ENCODE measurements at regions not wholly inside any gene's neighbourhood (a gene's known extent, or its start where the extent isn't known, plus 50 kb on each side); places are given as distances from the start of the nearest gene placed in this dataset.

- H3K27ac Mint-ChIP-seq (ENCODE audit: low read depth, unreplicated experiment) = no peak overlapping the region
- no peak overlapping the region for H3K4me3 Mint-ChIP-seq (ENCODE audit: unreplicated experiment)
- CTCF ChIA-PET = no interaction called here
- POLR2A ChIA-PET = no interaction called here
- no peaks in the 10 kb centered on the region for H3K27me3 Mint-ChIP-seq (ENCODE audit: insufficient read depth, unreplicated experiment)
- BruUV-seq (replicated peaks) = no TSS peak
- intact Hi-C loops (cut with micrococcal nuclease) = no loop called here
- DNase-seq (ENCODE audit: unreplicated experiment) = no peak
- H3K4me1 Mint-ChIP-seq (ENCODE audit: insufficient read depth, unreplicated experiment) = peaks cover 6% of the 10 kb centered on the region
- H3K9me3 Mint-ChIP-seq (ENCODE audit: unreplicated experiment) = peaks cover under 1% of the 10 kb centered on the region
- H3K36me3 Mint-ChIP-seq (ENCODE audit: insufficient read depth, unreplicated experiment) = no peaks in the 10 kb centered on the region
- no peak for TF ChIP-seq CTCF (IDR thresholded peaks at IDR 0.05; ENCODE audit: unreplicated experiment)
Measured at GRCh38 chr5:12003680-12004079, 99.4 kb upstream of the CTNND2 start.

GRCh38 chr5:11998397-11998796 is 94.2 kb upstream of the CTNND2 start:
- no peak for DNase-seq (ENCODE audit: unreplicated experiment)
- Mint-ChIP-seq H3K36me3 (ENCODE audit: insufficient read depth, unreplicated experiment) (no peaks in the 10 kb centered on the region), H3K4me1 (ENCODE audit: insufficient read depth, unreplicated experiment) (no peaks in the 10 kb centered on the region), H3K27me3 (ENCODE audit: insufficient read depth, unreplicated experiment) (no peaks in the 10 kb centered on the region), H3K4me3 (ENCODE audit: unreplicated experiment) (no peak overlapping the region), H3K9me3 (ENCODE audit: unreplicated experiment) (no peaks in the 10 kb centered on the region), H3K27ac (ENCODE audit: low read depth, unreplicated experiment) (no peak overlapping the region)
- TF ChIP-seq CTCF (IDR thresholded peaks at IDR 0.05; ENCODE audit: unreplicated experiment) = no peak
- intact Hi-C loops (cut with micrococcal nuclease) = no loop called here
- ChIA-PET CTCF (no interaction called here), POLR2A (no interaction called here)
- no TSS peak for BruUV-seq (replicated peaks)

DNA sequence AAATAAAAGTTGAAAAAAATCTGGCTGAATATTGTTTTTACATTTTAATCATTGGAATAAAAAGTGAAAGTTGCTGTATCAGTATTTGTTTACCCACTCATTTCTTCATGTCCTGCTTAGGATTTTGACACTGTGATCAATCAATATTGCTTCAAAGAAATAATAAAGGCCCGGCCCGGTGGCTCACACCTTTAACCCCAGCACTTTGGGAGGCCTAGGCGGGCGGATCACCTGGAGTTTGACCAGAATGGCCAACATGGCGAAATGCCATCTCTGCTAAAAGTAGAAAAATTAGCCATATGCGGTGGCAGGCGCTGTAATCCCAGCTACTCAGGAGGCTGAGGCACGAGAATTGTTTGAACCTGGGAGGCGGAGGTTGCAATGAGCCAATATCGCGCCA is 93.7 kb upstream of the CTNND2 start:
- TF ChIP-seq CTCF (IDR thresholded peaks at IDR 0.05; ENCODE audit: unreplicated experiment) = no peak
- no TSS peak for BruUV-seq (replicated peaks)
- no peaks in the 10 kb centered on the region for H3K36me3 Mint-ChIP-seq (ENCODE audit: insufficient read depth, unreplicated experiment)
- intact Hi-C loops (cut with micrococcal nuclease) = no loop called here
- CTCF ChIA-PET = interaction anchor here (0.7 kb wide), 1 partner anchor 332 kb away, joined by 3 read pairs; no protein-coding TSS in a partner anchor
- no peaks in the 10 kb centered on the region for H3K9me3 Mint-ChIP-seq (ENCODE audit: unreplicated experiment)
- H3K27ac Mint-ChIP-seq (ENCODE audit: low read depth, unreplicated experiment) = no peak overlapping the region
- no peaks in the 10 kb centered on the region for H3K4me1 Mint-ChIP-seq (ENCODE audit: insufficient read depth, unreplicated experiment)
- no peak for DNase-seq (ENCODE audit: unreplicated experiment)
- H3K4me3 Mint-ChIP-seq (ENCODE audit: unreplicated experiment) = no peak overlapping the region
- no peaks in the 10 kb centered on the region for H3K27me3 Mint-ChIP-seq (ENCODE audit: insufficient read depth, unreplicated experiment)
- POLR2A ChIA-PET = no interaction called here

- intact Hi-C loops (cut with micrococcal nuclease) = no loop called here
- TF ChIP-seq CTCF (IDR thresholded peaks at IDR 0.05; ENCODE audit: unreplicated experiment) = no peak
- Mint-ChIP-seq H3K27ac (ENCODE audit: low read depth, unreplicated experiment) (no peak overlapping the region), H3K4me1 (ENCODE audit: insufficient read depth, unreplicated experiment) (no peaks in the 10 kb centered on the region), H3K4me3 (ENCODE audit: unreplicated experiment) (no peak overlapping the region), H3K36me3 (ENCODE audit: insufficient read depth, unreplicated experiment) (no peaks in the 10 kb centered on the region), H3K9me3 (ENCODE audit: unreplicated experiment) (no peaks in the 10 kb centered on the region), H3K27me3 (ENCODE audit: insufficient read depth, unreplicated experiment) (no peaks in the 10 kb centered on the region)
- peak; percentile 20 for DNase-seq (ENCODE audit: unreplicated experiment)
- no TSS peak for BruUV-seq (replicated peaks)
- ChIA-PET CTCF (no interaction called here), POLR2A (no interaction called here)
Measured at GRCh38 chr5:11992518-11992917, 88.3 kb upstream of the CTNND2 start.

Data from MCF 10A (cell line).